Coronary artery (tissue), 2 donors: ENCODE measurements at regions not wholly inside any gene's neighbourhood (a gene's known extent, or its start where the extent isn't known, plus 50 kb on each side); places are given as distances from the start of the nearest gene placed in this dataset.

Experiments
- DNase-seq: peaks from one replicate; pipeline ENCODE4 v3.0.0-alpha.2; 2017; ENCODE audit warnings: low spot score
- H3K27ac ChIP-seq, 2 donors: fragments of 200-600 bp; sonication (generic); one replicate each; pipeline ENCODE4 v1.5.1; 2016 to 2019
- H3K4me3 ChIP-seq: fragments of 200-600 bp; sonication (generic); 2 replicates; pipeline ENCODE4 v1.5.1; 2016; ENCODE audit warnings: mild to moderate bottlenecking, moderate library complexity
- CTCF ChIP-seq: fragments of 200-600 bp; sonication (generic); IDR thresholded peaks from one replicate; pipeline ENCODE4 v1.5.1; 2019; ENCODE audit warnings: antibody characterized with exemption

GRCh38 chr4:178970433-178971140, 1528.3 kb upstream of the AGA start:
- no peak for DNase-seq
- Histone ChIP-seq H3K27ac (no peak overlapping the region), H3K4me3 (no peak overlapping the region)
- no peak for TF ChIP-seq CTCF

GRCh38 chr4:178976861-178977260, 1534.6 kb upstream of the AGA start:
- H3K4me3 ChIP-seq = no peak overlapping the region
- no peak for TF ChIP-seq CTCF

GRCh38 chr4:178993306-178993705, 1551.1 kb upstream of the AGA start:
- no peak for DNase-seq
- TF ChIP-seq CTCF = no peak
- no peak overlapping the region for H3K27ac ChIP-seq
- H3K4me3 ChIP-seq = no peak overlapping the region

More at GRCh38 chr4:178976861-178977260, 1534.6 kb upstream of the AGA start:
- no peak for DNase-seq
- no peak overlapping the region for H3K27ac ChIP-seq

GRCh38 chr4:179001918-179002317, 1559.7 kb upstream of the AGA start:
- H3K4me3 ChIP-seq = no peak overlapping the region
- no peak for TF ChIP-seq CTCF

GRCh38 chr4:179007755-179008154, 1565.5 kb upstream of the AGA start:
- no peak for TF ChIP-seq CTCF
- Histone ChIP-seq H3K27ac (no peak overlapping the region), H3K4me3 (no peak overlapping the region)
- DNase-seq = no peak

More at GRCh38 chr4:179001918-179002317, 1559.7 kb upstream of the AGA start:
- DNase-seq = no peak
- H3K27ac ChIP-seq = no peak overlapping the region

- no peak for DNase-seq
- Histone ChIP-seq H3K4me3 (no peak overlapping the region), H3K27ac (no peak overlapping the region)
- no peak for TF ChIP-seq CTCF
These were observed 1575.3 kb upstream of the AGA start for GRCh38 chr4:179017581-179017980.

- DNase-seq = no peak
- H3K27ac ChIP-seq = no peak overlapping the region
- H3K4me3 ChIP-seq = no peak overlapping the region
- TF ChIP-seq CTCF = no peak
These were observed 1585.3 kb upstream of the AGA start for GRCh38 chr4:179027569-179027968.
